ENCODE measurements at regions not wholly inside any gene's neighbourhood (a gene's known extent, or its start where the extent isn't known, plus 50 kb on each side); places are given as distances from the start of the nearest gene placed in this dataset.
"Not testable (repeated sequence)": the region's sequence is repeated elsewhere in the genome, so short reads cannot be mapped to it uniquely, and the experiment has no call there.

DNA sequence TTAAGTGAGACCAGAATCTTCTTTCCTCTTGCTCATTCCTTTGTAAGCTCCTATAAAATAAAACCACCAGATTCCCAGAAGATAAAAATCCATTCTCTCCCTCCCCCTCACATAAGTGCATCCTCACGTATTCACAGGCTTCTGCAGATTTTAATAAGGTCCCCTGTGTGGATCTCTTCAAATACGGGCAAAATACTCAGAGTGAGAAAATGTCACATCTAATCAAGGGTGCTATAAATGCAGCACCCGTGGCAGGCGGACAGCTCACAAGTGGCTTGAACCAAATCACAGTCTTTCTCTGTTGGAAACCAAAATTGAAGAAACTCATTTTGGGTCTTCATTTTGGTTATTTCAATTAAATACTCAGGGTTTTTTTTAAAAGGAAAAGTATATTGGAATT lies 212.9 kb upstream of the CMC1 start:
- no peak for DNase-seq (ENCODE audit: low read depth, low spot score)

- DNase-seq (ENCODE audit: low read depth, low spot score): no peak
Measured at GRCh38 chr3:28033059-28033784, 208.2 kb upstream of the CMC1 start.

- no peak for DNase-seq (ENCODE audit: low read depth, low spot score)
Measured at GRCh38 chr3:28036599-28037575, 204.5 kb upstream of the CMC1 start.

DNA sequence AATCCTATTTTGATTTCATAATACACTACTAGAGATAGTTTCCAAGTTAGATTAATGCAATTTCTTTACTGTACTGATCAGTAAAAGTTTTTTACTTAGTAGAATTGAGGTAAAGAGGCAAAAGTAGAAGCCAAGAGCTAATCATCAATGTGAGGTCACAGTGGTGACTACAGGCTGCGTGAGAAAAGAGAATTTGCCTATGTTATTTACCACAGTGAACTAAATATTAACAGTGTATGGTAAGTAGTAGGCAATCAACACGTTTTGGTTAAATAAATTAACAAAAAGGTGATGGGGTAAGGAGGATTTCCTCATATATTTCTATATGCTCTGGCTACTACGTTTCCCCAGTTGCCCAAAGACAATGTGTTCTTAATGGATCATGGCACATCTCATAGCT lies 202.2 kb upstream of the CMC1 start:
- no peak for DNase-seq (ENCODE audit: low read depth, low spot score)

- no peak for DNase-seq (ENCODE audit: low read depth, low spot score)
Measured at GRCh38 chr3:28039829-28040228, 201.6 kb upstream of the CMC1 start.

DNA sequence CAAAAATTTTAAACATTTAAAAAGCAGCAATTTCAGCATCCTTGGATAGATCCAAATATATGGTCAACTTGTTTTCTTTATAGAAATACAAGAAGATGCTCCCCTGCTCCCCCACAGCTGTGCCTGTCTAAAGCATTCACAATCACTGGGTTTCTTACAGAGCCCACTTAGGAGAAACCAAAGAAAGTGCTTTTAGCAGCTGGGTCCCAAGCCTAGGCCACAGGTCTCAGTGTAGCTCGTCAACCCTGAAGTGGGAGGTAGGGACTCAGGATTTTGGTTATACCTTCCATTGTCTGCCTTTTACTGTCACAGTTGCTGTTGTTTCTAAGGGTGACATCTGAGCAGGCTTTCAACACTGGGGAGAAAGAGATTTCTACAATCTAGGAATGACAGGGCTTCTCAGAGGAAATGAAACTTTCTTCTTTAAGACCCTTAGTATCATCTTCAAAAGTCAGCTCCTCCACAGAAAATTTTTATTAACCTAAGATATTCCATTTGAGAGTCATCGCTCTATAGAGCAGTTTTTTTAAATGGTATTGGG lies 199.3 kb upstream of the CMC1 start:
- DNase-seq (ENCODE audit: low read depth, low spot score): no peak

GRCh38 chr3:28042707-28043106 lies 198.7 kb upstream of the CMC1 start:
- DNase-seq (ENCODE audit: low read depth, low spot score): no peak

DNA sequence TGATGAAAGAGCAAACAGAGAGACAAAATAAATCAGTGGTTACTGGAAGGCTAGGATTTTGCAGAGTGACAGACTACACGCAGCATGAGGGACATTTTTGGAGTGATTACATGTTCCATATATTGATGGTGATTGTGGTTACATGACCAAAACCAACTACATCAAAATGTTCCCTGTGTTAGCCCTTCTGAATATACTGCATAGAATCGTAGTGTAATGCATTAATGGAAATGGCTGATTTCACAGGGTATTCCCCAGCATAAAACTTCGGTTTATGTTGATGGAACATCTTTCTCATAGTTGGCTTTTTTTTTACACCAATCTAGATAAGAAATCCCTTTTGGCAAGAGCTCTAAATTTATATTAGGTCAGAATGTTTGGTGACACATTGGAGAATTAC lies 191.3 kb upstream of the CMC1 start:
- no peak for DNase-seq (ENCODE audit: low read depth, low spot score)

DNA sequence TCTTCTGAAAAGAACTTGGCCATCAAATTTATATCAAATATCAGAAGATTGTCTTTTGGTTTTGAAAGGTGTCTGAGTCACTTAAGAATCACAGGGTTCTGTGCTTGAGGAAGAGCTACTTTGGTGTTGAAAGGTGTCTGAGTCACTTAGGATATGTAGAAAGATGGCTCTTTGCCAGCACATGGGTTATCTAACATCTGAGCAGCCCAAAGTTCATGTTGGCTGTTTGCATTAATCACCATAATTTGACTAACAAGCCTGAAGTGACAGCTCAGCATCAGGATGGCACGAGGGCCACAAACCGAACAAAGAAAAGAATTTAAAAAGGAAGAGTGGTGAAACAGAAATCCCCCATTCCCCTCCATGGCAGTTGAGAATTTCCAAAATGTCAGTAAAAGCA lies 190.5 kb upstream of the CMC1 start:
- no peak for DNase-seq (ENCODE audit: low read depth, low spot score)

GRCh38 chr3:28053759-28054158 lies 187.7 kb upstream of the CMC1 start:
- no peak for DNase-seq (ENCODE audit: low read depth, low spot score)

DNA sequence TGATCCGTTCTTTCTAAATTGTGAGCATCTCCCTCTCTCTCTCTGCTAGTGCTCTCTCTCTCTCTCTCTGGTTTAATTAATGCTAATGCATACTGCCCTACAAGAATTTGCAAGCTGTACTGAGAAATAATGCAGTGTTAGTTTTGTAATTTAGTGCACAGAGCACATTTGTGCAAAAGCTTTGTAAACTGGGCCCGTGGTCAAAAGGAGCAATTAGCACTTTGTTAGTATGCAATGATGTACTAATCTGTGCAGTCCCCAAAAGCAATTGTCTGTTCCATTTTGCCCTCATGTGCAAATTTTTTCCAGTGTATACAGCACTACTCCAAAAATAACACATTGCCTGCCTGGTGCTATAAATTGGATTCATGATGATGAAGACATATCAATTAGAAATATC lies 184.6 kb upstream of the CMC1 start:
- no peak for DNase-seq (ENCODE audit: low read depth, low spot score)

DNA sequence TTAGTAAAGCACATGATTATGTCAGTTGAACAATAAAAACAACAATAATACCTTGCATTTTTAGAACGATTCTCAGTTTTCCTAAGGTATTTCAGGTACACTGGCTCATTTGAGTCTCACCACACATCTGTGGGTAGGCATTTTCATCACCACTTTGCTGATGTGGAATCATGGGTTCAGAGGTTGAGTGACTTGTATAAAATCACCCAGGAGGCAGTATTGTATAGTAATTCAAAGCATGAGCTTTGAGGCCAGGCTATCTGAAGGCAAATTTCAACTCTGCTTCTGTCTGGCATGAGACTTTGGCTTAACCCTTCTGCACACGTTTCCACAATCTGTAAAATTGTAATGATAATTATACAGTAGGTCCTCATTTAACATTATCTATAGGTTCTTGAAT lies 183.9 kb upstream of the CMC1 start:
- no peak for DNase-seq (ENCODE audit: low read depth, low spot score)

- not testable (repeated sequence) for DNase-seq (ENCODE audit: low read depth, low spot score)
Measured at GRCh38 chr3:28059199-28059598, 182.2 kb upstream of the CMC1 start.

GRCh38 chr3:28066020-28066419 lies 175.4 kb upstream of the CMC1 start:
- DNase-seq (ENCODE audit: low read depth, low spot score): no peak

DNA sequence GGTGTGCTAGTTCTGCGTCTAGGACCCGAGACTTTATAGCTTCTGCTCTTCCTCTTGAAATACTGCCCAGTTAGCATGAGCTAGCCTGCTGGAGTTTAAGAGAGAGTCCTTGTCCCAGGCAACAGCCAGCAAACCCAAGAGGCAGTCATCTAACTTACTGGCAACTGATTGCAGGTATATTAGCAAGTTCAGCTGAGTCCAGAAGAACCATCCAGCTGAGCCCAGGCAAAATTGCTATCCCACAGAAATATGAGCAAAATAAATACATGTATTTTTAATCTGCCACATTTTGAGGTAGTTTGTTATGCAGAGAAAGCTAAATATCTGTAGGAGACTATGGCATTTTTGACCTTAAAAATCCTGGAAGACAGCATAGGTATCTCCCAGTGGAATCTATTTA lies 174.4 kb upstream of the CMC1 start:
- no peak for DNase-seq (ENCODE audit: low read depth, low spot score)

GRCh38 chr3:28068342-28068741 lies 173.1 kb upstream of the CMC1 start:
- no peak for DNase-seq (ENCODE audit: low read depth, low spot score)

DNA sequence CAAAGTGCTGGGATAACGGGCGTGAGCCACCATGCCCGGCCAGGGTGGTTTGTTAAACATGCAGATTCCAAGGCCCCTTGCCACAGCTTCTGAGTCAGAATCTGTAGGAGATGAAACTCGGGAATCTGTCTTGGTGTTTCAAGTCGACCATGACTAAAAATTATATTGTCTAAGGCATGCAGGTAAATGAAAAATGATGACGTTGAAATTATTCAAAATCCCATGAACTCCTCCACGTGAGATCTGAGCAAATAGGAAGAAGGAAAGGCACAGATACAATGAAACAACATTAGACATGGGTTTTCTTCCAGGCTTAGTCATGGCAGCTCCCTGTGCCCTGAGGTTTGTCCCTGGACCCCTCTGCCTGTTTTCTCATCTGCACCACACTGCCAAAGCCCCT lies 172.0 kb upstream of the CMC1 start:
- DNase-seq (ENCODE audit: low read depth, low spot score): no peak

DNA sequence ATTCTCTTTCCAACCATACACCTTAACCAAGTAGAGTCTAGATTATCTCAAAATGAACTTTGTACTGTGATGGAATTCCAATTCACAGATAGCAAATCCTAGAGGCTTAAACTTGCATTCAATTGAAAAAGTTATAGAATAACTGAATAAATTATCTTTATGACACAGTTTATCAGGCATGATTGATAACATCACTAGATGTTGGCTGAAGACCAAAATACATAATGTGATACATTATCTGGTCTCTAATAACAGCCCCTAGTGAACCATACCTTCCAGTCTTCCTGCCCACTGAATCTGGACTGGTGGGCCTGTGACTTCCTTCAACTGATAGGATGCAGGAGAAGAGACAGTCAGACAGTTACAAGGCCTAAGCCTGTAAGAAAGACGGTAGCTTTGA lies 165.2 kb upstream of the CMC1 start:
- no peak for DNase-seq (ENCODE audit: low read depth, low spot score)

DNA sequence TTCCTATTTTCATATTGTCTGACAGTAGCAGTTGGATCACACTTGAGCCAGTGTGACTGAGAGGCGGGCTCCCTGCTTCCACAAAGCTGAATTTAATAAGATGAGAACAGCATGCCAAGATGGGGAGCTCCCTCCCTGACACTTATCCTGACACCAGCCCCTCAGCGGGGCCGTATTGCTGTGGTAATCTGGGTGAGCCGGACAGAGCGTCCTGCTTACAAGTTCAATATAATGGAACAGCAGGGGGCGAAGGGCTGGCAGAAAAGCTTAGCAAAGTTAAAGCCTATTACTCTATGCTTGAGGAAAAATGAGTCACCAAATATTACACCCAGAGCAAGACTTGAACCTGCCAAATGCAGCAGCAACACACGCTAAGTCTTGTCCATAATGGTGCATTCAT lies 163.8 kb upstream of the CMC1 start:
- peak; percentile 33 for DNase-seq (ENCODE audit: low read depth, low spot score)

DNA sequence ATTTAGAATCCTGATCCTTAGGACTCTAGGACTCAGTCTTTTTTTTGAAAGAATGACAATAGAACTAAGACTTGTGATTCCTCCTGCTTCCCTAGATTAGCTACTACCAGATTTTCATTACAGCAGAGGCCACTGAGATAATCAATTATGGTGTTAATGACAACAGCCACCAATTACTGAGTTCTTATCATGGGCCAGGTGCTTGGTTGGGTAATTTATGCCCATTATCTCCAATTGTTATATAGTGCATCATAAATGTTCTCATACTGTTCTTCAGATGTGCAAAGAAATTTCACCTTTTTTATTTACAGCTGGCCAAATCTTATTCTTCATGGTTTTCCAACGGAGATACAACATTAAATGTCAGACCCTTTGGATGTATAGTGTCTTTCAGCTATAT lies 162.9 kb upstream of the CMC1 start:
- DNase-seq (ENCODE audit: low read depth, low spot score): no peak

- no peak for DNase-seq (ENCODE audit: low read depth, low spot score)
Measured at GRCh38 chr3:28080716-28081115, 160.7 kb upstream of the CMC1 start.

DNA sequence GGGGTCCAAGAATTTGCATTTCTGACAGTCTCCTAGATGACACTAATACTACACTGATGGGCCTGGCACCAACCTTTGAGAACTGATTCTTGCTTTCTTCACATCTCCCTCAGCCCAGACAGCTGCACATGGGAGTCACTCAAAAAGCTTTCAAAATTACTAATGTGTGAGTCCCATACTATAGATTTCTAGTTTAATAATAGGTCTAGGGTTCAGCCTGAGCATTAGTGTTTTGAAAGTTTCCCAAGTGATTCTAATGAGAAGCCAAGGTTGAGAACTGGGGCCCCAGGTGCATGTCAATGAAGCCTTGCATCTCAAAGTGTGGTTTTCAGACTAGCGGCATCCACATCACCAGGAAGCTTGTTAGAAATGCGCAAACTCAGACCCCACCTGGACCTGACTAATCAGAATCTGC lies 159.9 kb upstream of the CMC1 start:
- DNase-seq (ENCODE audit: low read depth, low spot score): peak; percentile 38

- DNase-seq (ENCODE audit: low read depth, low spot score): no peak
Measured at GRCh38 chr3:28087591-28087990, 153.8 kb upstream of the CMC1 start.
